ENCODE measurements at regions not wholly inside any gene's neighbourhood (a gene's known extent, or its start where the extent isn't known, plus 50 kb on each side); places are given as distances from the start of the nearest gene placed in this dataset.

GRCh38 chr13:79079351-79079839 is 326.7 kb downstream of the RBM26 start:
- Histone ChIP-seq H4K8ac (ENCODE audit: low read depth, low read length) (no peak overlapping the region), H3K9ac (ENCODE audit: low read length) (no peak overlapping the region), H3K4me3 (ENCODE audit: low read length) (no peak overlapping the region), H3K4me1 (ENCODE audit: control insufficient read depth, low read depth, low read length) (no peaks in the 10 kb centered on the region), H3K23ac (ENCODE audit: low read length) (no peak overlapping the region), H2BK5ac (ENCODE audit: low read length) (no peak overlapping the region), H3K4me2 (ENCODE audit: low read length) (no peak overlapping the region), H3K79me1 (ENCODE audit: low read length) (no peaks in the 10 kb centered on the region), H3K27ac (ENCODE audit: low read depth, low read length) (no peak overlapping the region), H2BK120ac (ENCODE audit: low read depth, low read length) (no peak overlapping the region), H2BK15ac (replicated peaks; ENCODE audit: low read depth) (no peak overlapping the region), H3K79me2 (ENCODE audit: control insufficient read depth, insufficient read depth, low read length) (no peaks in the 10 kb centered on the region), H3K27me3 (ENCODE audit: insufficient read depth, low read length, poor library complexity) (no peaks in the 10 kb centered on the region), H3K18ac (ENCODE audit: low read length) (no peak overlapping the region), H4K5ac (ENCODE audit: low read length) (no peak overlapping the region), H3K4ac (ENCODE audit: low read depth, low read length) (no peak overlapping the region), H2AK5ac (ENCODE audit: low read length) (no peak overlapping the region), H3K36me3 (ENCODE audit: control insufficient read depth, insufficient read depth, low read length) (no peaks in the 10 kb centered on the region), H3K56ac (ENCODE audit: low read length) (no peak overlapping the region)
- WGBS (ENCODE audit: extremely low coverage, insufficient coverage, low lambda C conversion rate): no CpG with 5 or more reads among the region's 4 CpGs
- no peak for DNase-seq

- Histone ChIP-seq H2AK5ac (ENCODE audit: low read length) (no peak overlapping the region), H3K4ac (ENCODE audit: low read depth, low read length) (no peak overlapping the region), H3K79me1 (ENCODE audit: low read length) (no peaks in the 10 kb centered on the region), H3K4me3 (ENCODE audit: low read length) (no peak overlapping the region), H3K4me1 (ENCODE audit: control insufficient read depth, low read depth, low read length) (no peaks in the 10 kb centered on the region), H3K4me2 (ENCODE audit: low read length) (no peak overlapping the region), H3K9ac (ENCODE audit: low read length) (no peak overlapping the region), H2BK5ac (ENCODE audit: low read length) (no peak overlapping the region), H4K5ac (ENCODE audit: low read length) (no peak overlapping the region), H2BK15ac (replicated peaks; ENCODE audit: low read depth) (no peak overlapping the region), H2BK120ac (ENCODE audit: low read depth, low read length) (no peak overlapping the region), H3K27me3 (ENCODE audit: insufficient read depth, low read length, poor library complexity) (no peaks in the 10 kb centered on the region), H3K27ac (ENCODE audit: low read depth, low read length) (no peak overlapping the region), H3K18ac (ENCODE audit: low read length) (no peak overlapping the region), H3K36me3 (ENCODE audit: control insufficient read depth, insufficient read depth, low read length) (no peaks in the 10 kb centered on the region), H3K23ac (ENCODE audit: low read length) (no peak overlapping the region), H3K56ac (ENCODE audit: low read length) (no peak overlapping the region), H4K8ac (ENCODE audit: low read depth, low read length) (no peak overlapping the region), H3K79me2 (ENCODE audit: control insufficient read depth, insufficient read depth, low read length) (no peaks in the 10 kb centered on the region)
- DNase-seq: no peak
These were observed 330.4 kb downstream of the RBM26 start for GRCh38 chr13:79075703-79076102.

- H4K5ac ChIP-seq (ENCODE audit: low read length): no peak overlapping the region
- H3K56ac ChIP-seq (ENCODE audit: low read length): no peak overlapping the region
- H3K4me3 ChIP-seq (ENCODE audit: low read length): no peak overlapping the region
- no peak overlapping the region for H4K8ac ChIP-seq (ENCODE audit: low read depth, low read length)
- no peak overlapping the region for H2BK5ac ChIP-seq (ENCODE audit: low read length)
- no peak overlapping the region for H2AK5ac ChIP-seq (ENCODE audit: low read length)
- no CpG with 5 or more reads among the region's 4 CpGs for WGBS (ENCODE audit: extremely low coverage, insufficient coverage, low lambda C conversion rate)
- no peak overlapping the region for H3K23ac ChIP-seq (ENCODE audit: low read length)
- H2BK120ac ChIP-seq (ENCODE audit: low read depth, low read length): no peak overlapping the region
- no peak overlapping the region for H3K18ac ChIP-seq (ENCODE audit: low read length)
- H3K36me3 ChIP-seq (ENCODE audit: control insufficient read depth, insufficient read depth, low read length): no peaks in the 10 kb centered on the region
- no peak overlapping the region for H3K27ac ChIP-seq (ENCODE audit: low read depth, low read length)
- no peak overlapping the region for H2BK15ac ChIP-seq (replicated peaks; ENCODE audit: low read depth)
- DNase-seq: no peak
- no peaks in the 10 kb centered on the region for H3K79me1 ChIP-seq (ENCODE audit: low read length)
- no peaks in the 10 kb centered on the region for H3K27me3 ChIP-seq (ENCODE audit: insufficient read depth, low read length, poor library complexity)
- H3K4me1 ChIP-seq (ENCODE audit: control insufficient read depth, low read depth, low read length): no peaks in the 10 kb centered on the region
- H3K4ac ChIP-seq (ENCODE audit: low read depth, low read length): no peak overlapping the region
- H3K4me2 ChIP-seq (ENCODE audit: low read length): no peak overlapping the region
- H3K9ac ChIP-seq (ENCODE audit: low read length): no peak overlapping the region
- no peaks in the 10 kb centered on the region for H3K79me2 ChIP-seq (ENCODE audit: control insufficient read depth, insufficient read depth, low read length)
These were observed 335.6 kb downstream of the RBM26 start for GRCh38 chr13:79070343-79070974.

- Histone ChIP-seq H3K9ac (ENCODE audit: low read length) (no peak overlapping the region), H4K5ac (ENCODE audit: low read length) (no peak overlapping the region), H2BK120ac (ENCODE audit: low read depth, low read length) (no peak overlapping the region), H2AK5ac (ENCODE audit: low read length) (no peak overlapping the region), H3K18ac (ENCODE audit: low read length) (no peak overlapping the region), H3K23ac (ENCODE audit: low read length) (no peak overlapping the region), H3K56ac (ENCODE audit: low read length) (no peak overlapping the region), H3K4me2 (ENCODE audit: low read length) (no peak overlapping the region), H3K4me3 (ENCODE audit: low read length) (no peak overlapping the region), H2BK15ac (replicated peaks; ENCODE audit: low read depth) (no peak overlapping the region), H2BK5ac (ENCODE audit: low read length) (no peak overlapping the region), H3K27me3 (ENCODE audit: insufficient read depth, low read length, poor library complexity) (no peaks in the 10 kb centered on the region), H3K36me3 (ENCODE audit: control insufficient read depth, insufficient read depth, low read length) (no peaks in the 10 kb centered on the region), H4K8ac (ENCODE audit: low read depth, low read length) (no peak overlapping the region), H3K4me1 (ENCODE audit: control insufficient read depth, low read depth, low read length) (no peaks in the 10 kb centered on the region), H3K4ac (ENCODE audit: low read depth, low read length) (no peak overlapping the region), H3K27ac (ENCODE audit: low read depth, low read length) (no peak overlapping the region), H3K79me1 (ENCODE audit: low read length) (no peaks in the 10 kb centered on the region), H3K79me2 (ENCODE audit: control insufficient read depth, insufficient read depth, low read length) (no peaks in the 10 kb centered on the region)
- peak; percentile 17 for DNase-seq
- WGBS (ENCODE audit: extremely low coverage, insufficient coverage, low lambda C conversion rate): no CpG with 5 or more reads among the region's 6 CpGs
These were observed 343.8 kb downstream of the RBM26 start for GRCh38 chr13:79062291-79062690.

GRCh38 chr13:79060216-79060615 is 345.8 kb downstream of the RBM26 start:
- H3K27me3 ChIP-seq (ENCODE audit: insufficient read depth, low read length, poor library complexity): no peaks in the 10 kb centered on the region
- H3K79me2 ChIP-seq (ENCODE audit: control insufficient read depth, insufficient read depth, low read length): no peaks in the 10 kb centered on the region
- no peak overlapping the region for H2BK5ac ChIP-seq (ENCODE audit: low read length)
- no peaks in the 10 kb centered on the region for H3K36me3 ChIP-seq (ENCODE audit: control insufficient read depth, insufficient read depth, low read length)
- no peak overlapping the region for H3K4me2 ChIP-seq (ENCODE audit: low read length)
- H3K56ac ChIP-seq (ENCODE audit: low read length): no peak overlapping the region
- H2AK5ac ChIP-seq (ENCODE audit: low read length): no peak overlapping the region
- H3K4ac ChIP-seq (ENCODE audit: low read depth, low read length): no peak overlapping the region
- no peaks in the 10 kb centered on the region for H3K79me1 ChIP-seq (ENCODE audit: low read length)
- no CpG with 5 or more reads among the region's 1 CpG for WGBS (ENCODE audit: extremely low coverage, insufficient coverage, low lambda C conversion rate)
- H2BK120ac ChIP-seq (ENCODE audit: low read depth, low read length): no peak overlapping the region
- no peaks in the 10 kb centered on the region for H3K4me1 ChIP-seq (ENCODE audit: control insufficient read depth, low read depth, low read length)
- H3K27ac ChIP-seq (ENCODE audit: low read depth, low read length): no peak overlapping the region
- H3K23ac ChIP-seq (ENCODE audit: low read length): no peak overlapping the region
- no peak overlapping the region for H3K18ac ChIP-seq (ENCODE audit: low read length)
- DNase-seq: peak; percentile 20
- no peak overlapping the region for H3K4me3 ChIP-seq (ENCODE audit: low read length)
- H4K5ac ChIP-seq (ENCODE audit: low read length): no peak overlapping the region
- H3K9ac ChIP-seq (ENCODE audit: low read length): no peak overlapping the region
- H4K8ac ChIP-seq (ENCODE audit: low read depth, low read length): no peak overlapping the region
- H2BK15ac ChIP-seq (replicated peaks; ENCODE audit: low read depth): no peak overlapping the region

- Histone ChIP-seq H3K18ac (ENCODE audit: low read length) (no peak overlapping the region), H4K8ac (ENCODE audit: low read depth, low read length) (no peak overlapping the region), H3K27me3 (ENCODE audit: insufficient read depth, low read length, poor library complexity) (no peaks in the 10 kb centered on the region), H3K27ac (ENCODE audit: low read depth, low read length) (no peak overlapping the region), H4K5ac (ENCODE audit: low read length) (no peak overlapping the region), H3K4me3 (ENCODE audit: low read length) (no peak overlapping the region), H2BK120ac (ENCODE audit: low read depth, low read length) (no peak overlapping the region), H2BK15ac (replicated peaks; ENCODE audit: low read depth) (no peak overlapping the region), H3K79me1 (ENCODE audit: low read length) (no peaks in the 10 kb centered on the region), H3K23ac (ENCODE audit: low read length) (no peak overlapping the region), H3K79me2 (ENCODE audit: control insufficient read depth, insufficient read depth, low read length) (no peaks in the 10 kb centered on the region), H2BK5ac (ENCODE audit: low read length) (no peak overlapping the region), H3K4me2 (ENCODE audit: low read length) (no peak overlapping the region), H3K4ac (ENCODE audit: low read depth, low read length) (no peak overlapping the region), H3K56ac (ENCODE audit: low read length) (no peak overlapping the region), H2AK5ac (ENCODE audit: low read length) (no peak overlapping the region), H3K4me1 (ENCODE audit: control insufficient read depth, low read depth, low read length) (no peaks in the 10 kb centered on the region), H3K36me3 (ENCODE audit: control insufficient read depth, insufficient read depth, low read length) (no peaks in the 10 kb centered on the region), H3K9ac (ENCODE audit: low read length) (no peak overlapping the region)
- DNase-seq: peak; percentile 6
- no CpG with 5 or more reads among the region's 6 CpGs for WGBS (ENCODE audit: extremely low coverage, insufficient coverage, low lambda C conversion rate)
These were observed 349.3 kb downstream of the RBM26 start for GRCh38 chr13:79056706-79057105.
